HepG2 (cell line): ENCODE measurements at regions not wholly inside any gene's neighbourhood (a gene's known extent, or its start where the extent isn't known, plus 50 kb on each side); places are given as distances from the start of the nearest gene placed in this dataset.

Source experiments
- ATAC-seq: fragments of 200-7000 bp; cut with Tn5 transposase; 3 replicates; pipeline ENCODE4 v1.9.1; 2020; ENCODE audit warnings: mild to moderate bottlenecking, moderate library complexity
- BruUV-seq: library from RNA; stranded (reverse); fragments of 400-500 nt; replicated peaks from 2 replicates; lab custom pipeline; 2021; lab: Mats Ljungman, UMichigan
- CTCF ChIA-PET: fragments of 300-600 bp; formaldehyde crosslinking; extraction: SDS; loops from one replicate; lab custom pipeline; 2021; ENCODE audit warnings: low total read pairs, inconsistent platforms, low intra/inter-chr PET ratio; lab: Yijun Ruan, JAX
- POLR2A ChIA-PET: fragments of 350-600 bp; sonication (Branson Sonifier 250); formaldehyde crosslinking; loops from one replicate; lab custom pipeline; 2020; ENCODE audit warnings: antibody characterized with exemption, inconsistent platforms; lab: Yijun Ruan, JAX
- DNase-seq: peaks from one replicate; pipeline ENCODE4 v3.0.0-alpha.2; 2015; ENCODE audit warnings: low spot score
- FAIRE-seq: peaks from 3 replicates; lab custom pipeline; 2011; peaks lifted over from hg19 to GRCh38; lab: Jason Lieb, UNC
- H2AFZ ChIP-seq: one replicate; pipeline ENCODE4 v1.6.1; 2011; ENCODE audit warnings: low read length, inconsistent platforms
- H3K27ac ChIP-seq: fragments of 300-600 bp; 3 replicates; pipeline ENCODE4 v1.8.0; 2011; ENCODE audit warnings: mixed run types, mild to moderate bottlenecking, mixed read lengths, low read length, inconsistent platforms; ENCODE audit not compliant: insufficient read depth; ENCODE audit errors: extremely low read length
- H3K27me3 ChIP-seq, 2 experiments: fragments of 200-600 bp in 1 of 2; 2 replicates in 1 of 2; 3 replicates in 1 of 2; pipeline versions ENCODE4 v1.6.0 to v1.8.0; 2011; ENCODE audit warnings: low read length in 2 of 2, mild to moderate bottlenecking in 2 of 2, moderate library complexity in 2 of 2, inconsistent platforms in 1 of 2; ENCODE audit not compliant: insufficient read depth in 2 of 2, control insufficient read depth in 1 of 2
- H3K36me3 ChIP-seq, 2 experiments: fragments of 200-600 bp in 1 of 2; replicated peaks in 1 of 2; 2 replicates in 1 of 2; 3 replicates in 1 of 2; pipeline versions ENCODE4 v1.5.1 to v1.8.0; 2011; ENCODE audit warnings: low read length in 2 of 2, inconsistent platforms in 1 of 2; ENCODE audit not compliant: insufficient read depth in 2 of 2, control insufficient read depth in 1 of 2
- H3K4me1 ChIP-seq: 2 replicates; pipeline ENCODE4 v1.5.1; 2012; ENCODE audit warnings: low read length, inconsistent platforms; ENCODE audit not compliant: insufficient read depth
- H3K4me2 ChIP-seq: 2 replicates; pipeline ENCODE4 v1.6.0; 2011; ENCODE audit warnings: low read depth, low read length, inconsistent platforms
- H3K4me3 ChIP-seq, 3 experiments: fragments of 200-600 bp in 1 of 3; sonication (generic), shearing (Covaris generic) in 1 of 3; replicated peaks in 1 of 3; 2 replicates each; pipeline ENCODE4 v1.5.1; 2011 to 2016; ENCODE audit warnings: low read length in 3 of 3, inconsistent platforms in 2 of 3, low read depth in 2 of 3, mild to moderate bottlenecking in 2 of 3, control low read depth in 1 of 3, mixed read lengths in 1 of 3; ENCODE audit not compliant: insufficient read depth in 1 of 3
- H3K79me2 ChIP-seq: one replicate; pipeline ENCODE4 v1.6.1; 2011; ENCODE audit warnings: low read length, inconsistent platforms; ENCODE audit not compliant: insufficient read depth
- H3K9ac ChIP-seq: 2 replicates; pipeline ENCODE4 v1.6.0; 2011; ENCODE audit warnings: mild to moderate bottlenecking, low read depth, low read length, inconsistent platforms; ENCODE audit not compliant: insufficient read depth
- H3K9me3 ChIP-seq: 2 replicates; pipeline ENCODE4 v1.5.1; 2012; ENCODE audit warnings: mild to moderate bottlenecking, low read length
- H4K20me1 ChIP-seq: 2 replicates; pipeline ENCODE4 v1.6.0; 2011; ENCODE audit warnings: inconsistent platforms, mild to moderate bottlenecking, low read length, moderate library complexity; ENCODE audit not compliant: insufficient read depth
- ATF1 ChIP-seq: IDR thresholded peaks from 2 replicates; pipeline ENCODE4 v1.6.1; 2016; ENCODE audit warnings: mild to moderate bottlenecking, control low read depth
- ATF7 ChIP-seq, 2 experiments: fragments of 450-650 bp in 1 of 2; sonication (generic) in 1 of 2; formaldehyde crosslinking in 1 of 2; IDR thresholded peaks; 2 replicates each; pipeline versions ENCODE4 v1.4.0 to v1.6.1; 2016 to 2020; ENCODE audit warnings: antibody characterized with exemption in 1 of 2, mild to moderate bottlenecking in 1 of 2, missing genetic modification reagents in 1 of 2
- CREB1 ChIP-seq, 2 experiments: fragments of 450-650 bp in 1 of 2; IDR thresholded peaks; 2 replicates each; pipeline ENCODE4 v1.6.1; 2016 to 2017; ENCODE audit warnings: control low read depth in 1 of 2, mild to moderate bottlenecking in 1 of 2, missing compliant biosample characterization in 1 of 2, missing genetic modification characterization in 1 of 2
- NFAT5 ChIP-seq: sonication (generic); formaldehyde crosslinking; IDR thresholded peaks from 2 replicates; pipeline ENCODE4 v1.4.0; 2020; ENCODE audit warnings: missing genetic modification reagents
- PCBP1 ChIP-seq: fragments of 200-400 bp; formaldehyde crosslinking; IDR thresholded peaks from 2 replicates; pipeline ENCODE4 v1.6.1; 2017; ENCODE audit warnings: mild to moderate bottlenecking, low read depth, low read length, borderline replicate concordance
- ZFAT ChIP-seq: sonication (generic); formaldehyde crosslinking; conservative IDR thresholded peaks from 2 replicates; pipeline ENCODE4 v1.8.1; 2023; ENCODE audit warnings: missing genetic modification reagents, inconsistent platforms
- ZNF354B ChIP-seq: sonication (generic); formaldehyde crosslinking; IDR thresholded peaks from 2 replicates; pipeline ENCODE4 v1.8.0; 2022; ENCODE audit warnings: mild to moderate bottlenecking, missing genetic modification reagents
- WGBS: methylation state at CpG from one replicate; pipeline ENCODE4 v1.1.6; 2017; ENCODE audit warnings: low lambda C conversion rate; 5-methylcytosine and 5-hydroxymethylcytosine counted together
- in situ Hi-C: cut with HindIII; loops from 2 replicates; pipeline ENCODE4 v1.10.0; 2017; ENCODE audit warnings: low pct_unique_long_range_greater_than_20kb; ENCODE audit not compliant: extremely low pct_ligation_motif_present
- intact Hi-C: fragments of 100-400 bp; cut with micrococcal nuclease; formaldehyde crosslinking; loops from one replicate; pipeline ENCODE4 v1.10.0; 2022; ENCODE audit not compliant: unreplicated experiment

- CTCF ChIA-PET = no interaction called here
- H3K4me2 ChIP-seq = no peak overlapping the region
- H4K20me1 ChIP-seq = no peaks in the 10 kb centered on the region
- TF ChIP-seq PCBP1 (no peak), CREB1 (IDR thresholded peaks at IDR 0.05) (peak; percentile 66), CREB1 (CRISPR knock-in tag; IDR thresholded peaks at IDR 0.05) (no peak), ATF7 (IDR thresholded peaks at IDR 0.05) (peak; percentile 79), ATF7 (CRISPR knock-in tag; IDR thresholded peaks at IDR 0.05) (no peak), ZFAT (CRISPR knock-in tag) (no peak)
- no TSS peak for BruUV-seq
- in situ Hi-C loops (loop anchor here (25.0 kb wide), 2 partner anchors 566 to 1359 kb away; no protein-coding TSS in a partner anchor), intact Hi-C loops (no loop called here)
- H3K27ac ChIP-seq = no peak overlapping the region
- H3K27me3 ChIP-seq = no peaks in the 10 kb centered on the region
- no peaks in the 10 kb centered on the region for H3K4me1 ChIP-seq
- no peak overlapping the region for H3K9ac ChIP-seq
- no peaks in the 10 kb centered on the region for H3K9me3 ChIP-seq
- no peak overlapping the region for H2AFZ ChIP-seq
- 10% methylated on average over 1 of the region's 1 CpG for WGBS
- no peaks in the 10 kb centered on the region for H3K79me2 ChIP-seq
- H3K4me3 ChIP-seq = no peak overlapping the region
- POLR2A ChIA-PET = no interaction called here
- ATAC-seq (no peak), FAIRE-seq (no peak), DNase-seq (no peak)
- H3K36me3 ChIP-seq = no peaks in the 10 kb centered on the region
Observed at GRCh38 chrX:4528247-4528646, 814.8 kb upstream of the PRKX start.

- Histone ChIP-seq H3K9me3 (peaks cover 7% of the 10 kb centered on the region; the same call in 1 of the 2 replicates), H3K9ac (no peak overlapping the region), H3K4me1 (no peaks in the 10 kb centered on the region), H3K79me2 (no peaks in the 10 kb centered on the region), H4K20me1 (no peaks in the 10 kb centered on the region), H3K4me3 (no peak overlapping the region), H3K27me3 (no peaks in the 10 kb centered on the region), H3K36me3 (no peaks in the 10 kb centered on the region), H2AFZ (no peak overlapping the region), H3K27ac (no peak overlapping the region), H3K4me2 (no peak overlapping the region)
- BruUV-seq = no TSS peak
- CTCF ChIA-PET = no interaction called here
- POLR2A ChIA-PET = no interaction called here
- intact Hi-C loops = no loop called here
- TF ChIP-seq NFAT5 (CRISPR knock-in tag) (no peak), ATF1 (CRISPR knock-in tag) (no peak), ZNF354B (no peak)
- ATAC-seq (no peak), DNase-seq (no peak), FAIRE-seq (no peak)
- in situ Hi-C loops = no loop called here
- 5% methylated on average over 4 of the region's 4 CpGs for WGBS
Observed at GRCh38 chrX:4485912-4486311, 772.5 kb upstream of the PRKX start.
